IMR-90 (cell line): ENCODE measurements at regions not wholly inside any gene's neighbourhood (a gene's known extent, or its start where the extent isn't known, plus 50 kb on each side); places are given as distances from the start of the nearest gene placed in this dataset.

Source experiments
- ATAC-seq: fragments of 200-7000 bp; cut with Tn5 transposase; 2 replicates; pipeline ENCODE4 v1.9.1; 2020; ENCODE audit warnings: low read depth, mild to moderate bottlenecking, moderate library complexity
- BruUV-seq: library from RNA; stranded (reverse); fragments of 400-500 nt; replicated peaks from 2 replicates; lab custom pipeline; 2021; lab: Mats Ljungman, UMichigan
- CTCF ChIA-PET: fragments of 300-600 bp; formaldehyde crosslinking; extraction: SDS; loops from one replicate; lab custom pipeline; 2021; ENCODE audit warnings: antibody characterized with exemption; lab: Yijun Ruan, JAX
- POLR2A ChIA-PET: fragments of 300-600 bp; sonication (Branson Sonifier 250); formaldehyde crosslinking; loops from one replicate; lab custom pipeline; 2022; ENCODE audit warnings: antibody characterized with exemption; ENCODE audit not compliant: unreplicated experiment; lab: Charles Lee
- DNase-seq: peaks from one replicate; pipeline ENCODE4 v3.0.0; 2013
- H2AFZ ChIP-seq: replicated peaks from 2 replicates; pipeline ENCODE3; 2013; ENCODE audit warnings: low read length, mild to moderate bottlenecking; ENCODE audit not compliant: poor library complexity
- H2AK5ac ChIP-seq: 2 replicates; pipeline ENCODE4 v1.6.1; 2013; ENCODE audit warnings: low read depth, low read length, inconsistent platforms
- H2AK9ac ChIP-seq: replicated peaks from 2 replicates; pipeline ENCODE3; 2013; ENCODE audit warnings: mild to moderate bottlenecking, low read depth, low read length, moderate library complexity; ENCODE audit not compliant: poor library complexity
- H2BK120ac ChIP-seq: 2 replicates; pipeline ENCODE4 v1.6.1; 2013; ENCODE audit warnings: low read depth, low read length, inconsistent platforms
- H2BK15ac ChIP-seq: 3 replicates; pipeline ENCODE4 v1.6.1; 2013; ENCODE audit warnings: low read depth, low read length, inconsistent platforms
- H2BK20ac ChIP-seq: 2 replicates; pipeline ENCODE4 v1.6.1; 2013; ENCODE audit warnings: low read depth, mild to moderate bottlenecking, inconsistent platforms, low read length, moderate library complexity
- H2BK5ac ChIP-seq: 2 replicates; pipeline ENCODE4 v1.6.1; 2013; ENCODE audit warnings: mild to moderate bottlenecking, low read depth, low read length, inconsistent platforms; ENCODE audit not compliant: poor library complexity, severe bottlenecking
- H3K14ac ChIP-seq: replicated peaks from 2 replicates; pipeline ENCODE4 v1.6.1; 2013; ENCODE audit warnings: low read depth, low read length, inconsistent platforms
- H3K18ac ChIP-seq: 2 replicates; pipeline ENCODE4 v1.6.1; 2013; ENCODE audit warnings: low read depth, low read length, control low read depth
- H3K23ac ChIP-seq: 2 replicates; pipeline ENCODE4 v1.6.1; 2013; ENCODE audit warnings: low read depth, low read length, inconsistent platforms
- H3K27ac ChIP-seq: 2 replicates; pipeline ENCODE4 v1.5.1; 2013; ENCODE audit warnings: mild to moderate bottlenecking, control low read depth, low read length; ENCODE audit not compliant: insufficient read depth
- H3K27me3 ChIP-seq: 2 replicates; pipeline ENCODE4 v1.6.1; 2013; ENCODE audit warnings: low read length; ENCODE audit not compliant: control insufficient read depth, insufficient read depth
- H3K36me3 ChIP-seq: 2 replicates; pipeline ENCODE4 v1.6.1; 2013; ENCODE audit warnings: low read length, mixed read lengths; ENCODE audit not compliant: control insufficient read depth, insufficient read depth
- H3K4ac ChIP-seq: 2 replicates; pipeline ENCODE4 v1.6.1; 2013; ENCODE audit warnings: low read depth, low read length, inconsistent platforms
- H3K4me1 ChIP-seq: 2 replicates; pipeline ENCODE4 v1.6.1; 2013; ENCODE audit warnings: low read length, mixed read lengths; ENCODE audit not compliant: control insufficient read depth, insufficient read depth
- H3K4me2 ChIP-seq: 2 replicates; pipeline ENCODE4 v1.6.1; 2013; ENCODE audit warnings: low read depth, mild to moderate bottlenecking, control low read depth, low read length, moderate library complexity
- H3K4me3 ChIP-seq: 2 replicates; pipeline ENCODE4 v1.5.1; 2013; ENCODE audit warnings: low read depth, mild to moderate bottlenecking, control low read depth, low read length, moderate library complexity; ENCODE audit not compliant: insufficient read depth
- H3K56ac ChIP-seq: 2 replicates; pipeline ENCODE4 v1.6.1; 2013; ENCODE audit warnings: low read length, inconsistent platforms; ENCODE audit not compliant: insufficient read depth; ENCODE audit errors: extremely low read depth
- H3K79me1 ChIP-seq, 2 experiments: 2 replicates each; pipeline ENCODE4 v1.6.1; 2013; ENCODE audit warnings: low read length in 2 of 2, inconsistent platforms in 1 of 2, low read depth in 1 of 2
- H3K9ac ChIP-seq: 2 replicates; pipeline ENCODE4 v1.6.1; 2013; ENCODE audit warnings: low read depth, low read length, control low read depth
- H3K9me1 ChIP-seq: 2 replicates; pipeline ENCODE4 v1.6.1; 2013; ENCODE audit warnings: low read length, inconsistent platforms; ENCODE audit not compliant: insufficient read depth
- H3K9me3 ChIP-seq: 2 replicates; pipeline ENCODE4 v1.6.1; 2013; ENCODE audit warnings: low read length; ENCODE audit not compliant: control insufficient read depth, insufficient read depth
- H4K20me1 ChIP-seq: 2 replicates; pipeline ENCODE4 v1.6.1; 2013; ENCODE audit warnings: low read length, inconsistent platforms; ENCODE audit not compliant: insufficient read depth
- H4K5ac ChIP-seq: 2 replicates; pipeline ENCODE4 v1.6.1; 2013; ENCODE audit warnings: mild to moderate bottlenecking, low read depth, low read length, control low read depth
- H4K8ac ChIP-seq, 2 experiments: 2 replicates each; pipeline ENCODE4 v1.6.1; 2013; ENCODE audit warnings: low read depth in 2 of 2, low read length in 2 of 2, control low read depth in 1 of 2, inconsistent platforms in 1 of 2
- H4K91ac ChIP-seq: 2 replicates; pipeline ENCODE4 v1.6.1; 2013; ENCODE audit warnings: low read depth, low read length, inconsistent platforms; ENCODE audit not compliant: insufficient read depth
- BHLHE40 ChIP-seq: fragments of 150-350 bp; IDR thresholded peaks from 2 replicates; pipeline ENCODE4 v1.6.1; 2016; ENCODE audit warnings: mild to moderate bottlenecking, low read depth, low read length
- CEBPB ChIP-seq: IDR thresholded peaks from 2 replicates; pipeline ENCODE4 v1.6.1; 2012; ENCODE audit warnings: low read depth, low read length, improper control_type of control experiment
- CHD1 ChIP-seq: IDR thresholded peaks from 2 replicates; pipeline ENCODE4 v1.6.1; 2012; ENCODE audit warnings: low read depth, low read length, improper control_type of control experiment
- FOS ChIP-seq: fragments of 150-350 bp; IDR thresholded peaks from 2 replicates; pipeline ENCODE4 v1.6.1; 2016; ENCODE audit warnings: low read depth, low read length
- MAFK ChIP-seq: IDR thresholded peaks from 2 replicates; pipeline ENCODE4 v1.6.1; 2012; ENCODE audit warnings: low read depth, low read length, improper control_type of control experiment
- MAZ ChIP-seq: IDR thresholded peaks from 2 replicates; pipeline ENCODE4 v1.6.1; 2012; ENCODE audit warnings: low read depth, mild to moderate bottlenecking, low read length, improper control_type of control experiment, moderate library complexity, borderline replicate concordance
- MXI1 ChIP-seq: IDR thresholded peaks from 2 replicates; pipeline ENCODE4 v1.6.1; 2012; ENCODE audit warnings: low read depth, mild to moderate bottlenecking, low read length, moderate library complexity, borderline replicate concordance
- NFE2L2 ChIP-seq: fragments of 150-350 bp; IDR thresholded peaks from 2 replicates; pipeline ENCODE4 v1.6.1; 2016; ENCODE audit warnings: low read depth, mild to moderate bottlenecking, low read length
- POLR2A ChIP-seq: IDR thresholded peaks from 2 replicates; pipeline ENCODE4 v1.6.1; 2012; ENCODE audit warnings: mild to moderate bottlenecking, low read depth, low read length
- RAD21 ChIP-seq: IDR thresholded peaks from 2 replicates; pipeline ENCODE4 v1.6.1; 2012; ENCODE audit warnings: low read length, improper control_type of control experiment
- RCOR1 ChIP-seq: IDR thresholded peaks from 2 replicates; pipeline ENCODE4 v1.6.1; 2012; ENCODE audit warnings: mild to moderate bottlenecking, low read length, improper control_type of control experiment; ENCODE audit not compliant: insufficient replicate concordance
- RFX5 ChIP-seq: IDR thresholded peaks from 2 replicates; pipeline ENCODE4 v1.8.0; 2012; ENCODE audit warnings: low read depth, mild to moderate bottlenecking, low read length, moderate library complexity
- SMC3 ChIP-seq: fragments of 150-350 bp; IDR thresholded peaks from 2 replicates; pipeline ENCODE4 v1.6.1; 2016; ENCODE audit warnings: low read depth, mild to moderate bottlenecking, antibody characterized with exemption, low read length, moderate library complexity
- WGBS, 2 experiments: methylation state at CpG; one replicate each; pipeline versions ENCODE4 v1.1.5 to v1.1.7; 2013; ENCODE audit warnings: missing lambda C conversion rate in 2 of 2; ENCODE audit not compliant: insufficient read length in 1 of 2; ENCODE audit errors: extremely low coverage in 2 of 2; 5-methylcytosine and 5-hydroxymethylcytosine counted together
- dilution Hi-C: fragments of 300-500 bp; cut with HindIII; formaldehyde crosslinking; loops from one replicate; pipeline ENCODE4 v1.14.3; 2018; ENCODE audit warnings: low sequenced_read_pairs; ENCODE audit not compliant: unreplicated experiment
- in situ Hi-C: fragments of 300-500 bp; cut with MboI; formaldehyde crosslinking; loops from 3 replicates; pipeline ENCODE4 v1.14.3; 2019; ENCODE audit warnings: low sequenced_read_pairs, inconsistent platforms, mixed read lengths
- intact Hi-C: fragments of 100-400 bp; cut with micrococcal nuclease; formaldehyde crosslinking; loops from 2 replicates; pipeline ENCODE4 v1.10.0; 2022
- TF ChIP-seq, protein P1 (sequence below): fragments of 150-350 bp; IDR thresholded peaks from 2 replicates; pipeline ENCODE4 v1.6.1; 2017; ENCODE audit warnings: mild to moderate bottlenecking, antibody characterized with exemption, low read length, low read depth
- TF ChIP-seq, protein P2 (sequence below): conservative IDR thresholded peaks from 2 replicates; pipeline ENCODE4 v1.5.1; 2012; ENCODE audit warnings: mild to moderate bottlenecking, low read depth, low read length, improper control_type of control experiment
- TF ChIP-seq, protein P3 (sequence below): fragments of 150-350 bp; IDR thresholded peaks from 2 replicates; pipeline ENCODE4 v1.6.1; 2016; ENCODE audit warnings: low read depth, mild to moderate bottlenecking, low read length, moderate library complexity, borderline replicate concordance

DNA sequence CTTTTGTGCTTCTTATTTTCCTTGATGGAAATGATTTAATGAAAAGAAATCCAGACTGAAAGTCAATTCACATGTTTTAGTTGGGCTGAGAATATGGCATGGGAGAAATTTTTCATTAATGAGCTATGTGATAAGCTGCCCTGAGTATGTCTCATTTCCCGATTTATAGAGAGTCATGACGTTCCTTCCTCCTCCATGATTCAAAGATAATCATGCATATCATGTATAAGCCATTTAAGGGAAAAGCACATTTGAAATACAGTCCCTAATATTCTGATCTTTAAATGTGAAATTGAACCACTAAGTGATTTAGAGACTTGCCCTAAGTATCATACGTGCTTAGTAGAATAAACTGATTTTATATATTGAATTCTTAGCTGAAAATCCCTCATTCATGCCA, 840.9 kb downstream of the PCDH17 start:
- dilution Hi-C loops (no loop called here), in situ Hi-C loops (no loop called here), intact Hi-C loops (no loop called here)
- Histone ChIP-seq H3K79me1 (no peaks in the 10 kb centered on the region), H3K4me2 (no peak overlapping the region), H3K4ac (no peak overlapping the region), H4K91ac (no peak overlapping the region), H2AFZ (no peak overlapping the region), H4K20me1 (no peaks in the 10 kb centered on the region), H3K18ac (no peak overlapping the region), H3K4me1 (no peaks in the 10 kb centered on the region), H3K4me3 (no peak overlapping the region), H2BK20ac (no peak overlapping the region), H3K56ac (no peak overlapping the region), H3K27ac (no peak overlapping the region), H3K9ac (no peak overlapping the region), H3K27me3 (no peaks in the 10 kb centered on the region), H2BK5ac (no peak overlapping the region), H2BK120ac (no peak overlapping the region), H4K8ac (no peak overlapping the region), H3K9me1 (no peaks in the 10 kb centered on the region), H3K36me3 (no peaks in the 10 kb centered on the region), H3K9me3 (peaks cover 1% of the 10 kb centered on the region; the same call in 1 of the 2 replicates), H4K5ac (no peak overlapping the region), H2BK15ac (no peak overlapping the region), H3K23ac (no peak overlapping the region), H3K14ac (no peak overlapping the region), H2AK5ac (no peak overlapping the region), H2AK9ac (no peak overlapping the region)
- POLR2A ChIA-PET: no interaction called here
- no TSS peak for BruUV-seq
- TF ChIP-seq MXI1 (no peak), RCOR1 (no peak), RAD21 (no peak), RFX5 (no peak), MAFK (no peak), CEBPB (no peak), CHD1 (no peak), POLR2A (no peak), NFE2L2 (no peak), FOS (no peak), BHLHE40 (no peak), MAZ (no peak), SMC3 (no peak)
- TF ChIP-seq, protein P1, sequence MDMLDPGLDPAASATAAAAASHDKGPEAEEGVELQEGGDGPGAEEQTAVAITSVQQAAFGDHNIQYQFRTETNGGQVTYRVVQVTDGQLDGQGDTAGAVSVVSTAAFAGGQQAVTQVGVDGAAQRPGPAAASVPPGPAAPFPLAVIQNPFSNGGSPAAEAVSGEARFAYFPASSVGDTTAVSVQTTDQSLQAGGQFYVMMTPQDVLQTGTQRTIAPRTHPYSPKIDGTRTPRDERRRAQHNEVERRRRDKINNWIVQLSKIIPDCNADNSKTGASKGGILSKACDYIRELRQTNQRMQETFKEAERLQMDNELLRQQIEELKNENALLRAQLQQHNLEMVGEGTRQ: no peak
- TF ChIP-seq, protein P2, sequence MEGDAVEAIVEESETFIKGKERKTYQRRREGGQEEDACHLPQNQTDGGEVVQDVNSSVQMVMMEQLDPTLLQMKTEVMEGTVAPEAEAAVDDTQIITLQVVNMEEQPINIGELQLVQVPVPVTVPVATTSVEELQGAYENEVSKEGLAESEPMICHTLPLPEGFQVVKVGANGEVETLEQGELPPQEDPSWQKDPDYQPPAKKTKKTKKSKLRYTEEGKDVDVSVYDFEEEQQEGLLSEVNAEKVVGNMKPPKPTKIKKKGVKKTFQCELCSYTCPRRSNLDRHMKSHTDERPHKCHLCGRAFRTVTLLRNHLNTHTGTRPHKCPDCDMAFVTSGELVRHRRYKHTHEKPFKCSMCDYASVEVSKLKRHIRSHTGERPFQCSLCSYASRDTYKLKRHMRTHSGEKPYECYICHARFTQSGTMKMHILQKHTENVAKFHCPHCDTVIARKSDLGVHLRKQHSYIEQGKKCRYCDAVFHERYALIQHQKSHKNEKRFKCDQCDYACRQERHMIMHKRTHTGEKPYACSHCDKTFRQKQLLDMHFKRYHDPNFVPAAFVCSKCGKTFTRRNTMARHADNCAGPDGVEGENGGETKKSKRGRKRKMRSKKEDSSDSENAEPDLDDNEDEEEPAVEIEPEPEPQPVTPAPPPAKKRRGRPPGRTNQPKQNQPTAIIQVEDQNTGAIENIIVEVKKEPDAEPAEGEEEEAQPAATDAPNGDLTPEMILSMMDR: no peak
- TF ChIP-seq, protein P3, sequence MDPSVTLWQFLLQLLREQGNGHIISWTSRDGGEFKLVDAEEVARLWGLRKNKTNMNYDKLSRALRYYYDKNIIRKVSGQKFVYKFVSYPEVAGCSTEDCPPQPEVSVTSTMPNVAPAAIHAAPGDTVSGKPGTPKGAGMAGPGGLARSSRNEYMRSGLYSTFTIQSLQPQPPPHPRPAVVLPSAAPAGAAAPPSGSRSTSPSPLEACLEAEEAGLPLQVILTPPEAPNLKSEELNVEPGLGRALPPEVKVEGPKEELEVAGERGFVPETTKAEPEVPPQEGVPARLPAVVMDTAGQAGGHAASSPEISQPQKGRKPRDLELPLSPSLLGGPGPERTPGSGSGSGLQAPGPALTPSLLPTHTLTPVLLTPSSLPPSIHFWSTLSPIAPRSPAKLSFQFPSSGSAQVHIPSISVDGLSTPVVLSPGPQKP: no peak
- DNase-seq (no peak), ATAC-seq (no peak)
- no CpG with 5 or more reads among the region's 3 CpGs for WGBS, 2 experiments
- CTCF ChIA-PET: no interaction called here
